Right lobe of liver (tissue), 6 donors: ENCODE measurements at regions not wholly inside any gene's neighbourhood (a gene's known extent, or its start where the extent isn't known, plus 50 kb on each side); places are given as distances from the start of the nearest gene placed in this dataset.
"Not testable (repeated sequence)": the region's sequence is repeated elsewhere in the genome, so short reads cannot be mapped to it uniquely, and the experiment has no call there.

Source experiments
- ATAC-seq, 4 donors: fragments of 200-7000 bp; cut with Tn5 transposase; one replicate each; pipeline ENCODE4 v1.9.1; 2020; ENCODE audit warnings: mild to moderate bottlenecking in 4 of 4, moderate library complexity in 4 of 4
- DNase-seq, 3 donors: peaks; one replicate each; pipeline ENCODE4 v3.0.0-alpha.2; 2020
- H3K27ac ChIP-seq, 3 donors: fragments of 200-600 bp; one replicate each; pipeline ENCODE4 v1.8.0; 2022
- H3K27me3 ChIP-seq, 2 donors: fragments of 200-600 bp; one replicate each; pipeline ENCODE4 v1.8.0; 2022
- H3K36me3 ChIP-seq, 4 donors: fragments of 200-600 bp; sonication (generic) in 1 of 4; one replicate each; pipeline versions ENCODE4 v1.5.1 to v1.8.0; 2017 to 2022; ENCODE audit warnings: control low read depth in 1 of 4
- H3K4me1 ChIP-seq, 4 donors: fragments of 200-600 bp; sonication (generic) in 1 of 4; one replicate each; pipeline versions ENCODE4 v1.5.1 to v1.8.0; 2017 to 2022; ENCODE audit warnings: control low read depth in 1 of 4
- H3K4me3 ChIP-seq, 3 donors: fragments of 200-600 bp; one replicate each; pipeline ENCODE4 v1.8.0; 2022
- H3K9me3 ChIP-seq, 4 donors: fragments of 200-600 bp; sonication (generic) in 1 of 4; one replicate each; pipeline versions ENCODE4 v1.5.1 to v1.8.0; 2017 to 2022; ENCODE audit warnings: control low read depth in 1 of 4
- POLR2A ChIP-seq: fragments of 450-650 bp; IDR thresholded peaks from one replicate; pipeline ENCODE4 v1.6.1; 2017; ENCODE audit warnings: antibody characterized with exemption, mild to moderate bottlenecking
- WGBS: methylation state at CpG from one replicate; pipeline ENCODE4 v1.1.6; 2018; ENCODE audit warnings: low coverage, low lambda C conversion rate; ENCODE audit not compliant: insufficient coverage; ENCODE audit errors: missing lambda C conversion rate; 5-methylcytosine and 5-hydroxymethylcytosine counted together
- intact Hi-C, 2 donors: fragments of 100-400 bp; cut with DNase I; formaldehyde crosslinking; loops; one replicate each; pipeline versions ENCODE4 v1.11.2 to v1.14.1; 2022
- TF ChIP-seq, protein P1 (sequence below), 4 donors: fragments of 200-600 bp in 3 of 4; fragments of 450-650 bp in 1 of 4; IDR thresholded peaks; one replicate each; pipeline versions ENCODE4 v1.5.1 to v1.8.0; 2016 to 2022; ENCODE audit warnings: antibody characterized with exemption in 4 of 4, mild to moderate bottlenecking in 2 of 4
- donor health status: DM: no; HTN: yes; CAD: no.
- donor health status: DM: no; HTN: no; CAD: no.
- donor health status: DM: no; HTN: no; CAD: no.
- donor health status: DM: no; HTN: yes; CAD: no.
- donor health status: DM: no; HTN: yes; CAD: no.

DNA sequence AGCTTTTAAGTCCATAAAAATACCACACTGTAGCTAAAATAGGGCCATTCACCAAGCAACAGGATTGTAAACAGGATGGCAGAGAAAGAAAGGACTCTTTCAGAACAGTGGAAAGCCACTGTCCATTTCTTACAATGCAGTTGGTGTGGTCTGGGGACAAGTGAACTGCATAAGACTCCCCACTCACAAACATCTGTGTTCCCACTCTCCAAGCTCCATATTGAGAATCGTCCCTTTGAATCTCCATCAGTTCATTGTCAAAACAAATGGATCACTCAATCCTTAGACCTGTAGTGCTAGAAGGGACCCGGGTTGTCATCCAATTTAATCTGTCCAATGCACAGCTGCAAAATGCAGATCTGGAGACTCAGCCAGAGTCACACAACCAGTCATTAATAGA, 347.4 kb upstream of the KLHL29 start:
- intact Hi-C loops: no loop called here
- DNase-seq (no peak), ATAC-seq (no peak)
- Histone ChIP-seq H3K4me3 (no peak overlapping the region), H3K27me3 (no peaks in the 10 kb centered on the region), H3K36me3 (no peaks in the 10 kb centered on the region), H3K27ac (no peak overlapping the region), H3K4me1 (no peaks in the 10 kb centered on the region), H3K9me3 (no peaks in the 10 kb centered on the region)
- TF ChIP-seq POLR2A: no peak
- WGBS: 100% methylated on average over 2 of the region's 2 CpGs

DNA sequence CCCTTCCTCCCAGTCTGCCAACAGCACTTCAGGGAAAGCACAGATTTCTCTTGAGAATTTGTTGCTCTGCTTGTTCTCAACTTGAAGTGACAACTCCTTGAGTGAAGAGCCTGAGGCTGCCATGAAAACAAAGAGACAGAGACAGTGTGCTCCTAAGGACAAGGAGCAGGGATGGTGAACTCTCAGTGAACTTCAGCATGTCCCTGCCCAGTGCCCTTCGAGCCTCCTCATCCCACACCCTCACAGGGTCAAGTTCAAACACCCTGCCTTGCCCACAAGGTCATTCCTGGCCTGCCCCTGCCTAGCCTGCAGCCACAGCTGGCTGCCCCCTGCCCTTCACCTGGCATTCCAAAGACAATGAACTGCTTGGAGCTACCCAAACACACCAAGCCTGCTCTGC, 343.5 kb upstream of the KLHL29 start:
- no peak for DNase-seq

DNA sequence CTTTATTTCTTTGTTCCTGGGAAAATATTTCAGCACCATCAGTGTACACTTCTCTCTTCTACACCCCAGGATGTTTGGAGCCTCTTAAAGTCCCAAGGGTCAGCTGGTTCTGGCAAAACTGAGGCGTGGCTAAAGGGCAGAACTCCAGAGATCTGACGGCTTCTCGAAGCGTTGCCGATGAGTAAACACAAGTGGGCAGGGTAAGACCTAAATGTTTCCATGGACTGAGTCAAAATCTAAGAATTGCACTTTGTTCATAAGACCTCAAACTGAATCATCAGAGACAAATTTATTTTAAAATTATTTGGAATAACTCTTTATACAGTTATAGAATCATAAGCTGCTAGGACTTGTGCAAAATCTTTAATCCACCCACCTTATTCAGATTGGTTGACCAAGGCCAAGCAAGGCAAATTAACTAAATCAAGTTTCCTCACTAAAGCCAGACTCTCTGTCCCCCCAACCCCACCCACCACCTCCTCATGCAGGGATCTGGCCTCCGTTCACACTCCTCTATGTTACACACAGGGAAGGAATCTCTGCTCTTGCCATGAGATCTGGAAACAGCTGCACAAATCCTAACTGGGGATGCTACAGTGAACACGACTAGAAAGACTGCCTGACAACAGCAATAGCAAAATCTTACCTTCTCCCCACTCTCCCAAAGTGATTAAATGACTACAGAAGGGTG, 342.6 kb upstream of the KLHL29 start:
- TF ChIP-seq, protein P1, sequence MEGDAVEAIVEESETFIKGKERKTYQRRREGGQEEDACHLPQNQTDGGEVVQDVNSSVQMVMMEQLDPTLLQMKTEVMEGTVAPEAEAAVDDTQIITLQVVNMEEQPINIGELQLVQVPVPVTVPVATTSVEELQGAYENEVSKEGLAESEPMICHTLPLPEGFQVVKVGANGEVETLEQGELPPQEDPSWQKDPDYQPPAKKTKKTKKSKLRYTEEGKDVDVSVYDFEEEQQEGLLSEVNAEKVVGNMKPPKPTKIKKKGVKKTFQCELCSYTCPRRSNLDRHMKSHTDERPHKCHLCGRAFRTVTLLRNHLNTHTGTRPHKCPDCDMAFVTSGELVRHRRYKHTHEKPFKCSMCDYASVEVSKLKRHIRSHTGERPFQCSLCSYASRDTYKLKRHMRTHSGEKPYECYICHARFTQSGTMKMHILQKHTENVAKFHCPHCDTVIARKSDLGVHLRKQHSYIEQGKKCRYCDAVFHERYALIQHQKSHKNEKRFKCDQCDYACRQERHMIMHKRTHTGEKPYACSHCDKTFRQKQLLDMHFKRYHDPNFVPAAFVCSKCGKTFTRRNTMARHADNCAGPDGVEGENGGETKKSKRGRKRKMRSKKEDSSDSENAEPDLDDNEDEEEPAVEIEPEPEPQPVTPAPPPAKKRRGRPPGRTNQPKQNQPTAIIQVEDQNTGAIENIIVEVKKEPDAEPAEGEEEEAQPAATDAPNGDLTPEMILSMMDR (IDR thresholded peaks at IDR 0.05): no peak
- no peak for TF ChIP-seq POLR2A
- no peak for ATAC-seq
- Histone ChIP-seq H3K27me3 (no peaks in the 10 kb centered on the region), H3K9me3 (no peaks in the 10 kb centered on the region), H3K4me3 (no peak overlapping the region), H3K36me3 (no peaks in the 10 kb centered on the region), H3K27ac (no peak overlapping the region), H3K4me1 (no peaks in the 10 kb centered on the region)
- intact Hi-C loops: no loop called here
- 73% methylated on average over 7 of the region's 7 CpGs for WGBS
- DNase-seq: no peak

More for the DNA sequence above, 343.5 kb upstream of the KLHL29 start:
- Histone ChIP-seq H3K4me1 (no peaks in the 10 kb centered on the region), H3K9me3 (no peaks in the 10 kb centered on the region), H3K27ac (no peak overlapping the region), H3K36me3 (no peaks in the 10 kb centered on the region), H3K27me3 (no peaks in the 10 kb centered on the region), H3K4me3 (no peak overlapping the region)
- TF ChIP-seq, protein P1 (IDR thresholded peaks at IDR 0.05): no peak
- TF ChIP-seq POLR2A: no peak
- 20% methylated on average over 1 of the region's 1 CpG for WGBS
- peak in 2 of 4 donors; percentile 11 to 32 for ATAC-seq
- intact Hi-C loops: no loop called here

DNA sequence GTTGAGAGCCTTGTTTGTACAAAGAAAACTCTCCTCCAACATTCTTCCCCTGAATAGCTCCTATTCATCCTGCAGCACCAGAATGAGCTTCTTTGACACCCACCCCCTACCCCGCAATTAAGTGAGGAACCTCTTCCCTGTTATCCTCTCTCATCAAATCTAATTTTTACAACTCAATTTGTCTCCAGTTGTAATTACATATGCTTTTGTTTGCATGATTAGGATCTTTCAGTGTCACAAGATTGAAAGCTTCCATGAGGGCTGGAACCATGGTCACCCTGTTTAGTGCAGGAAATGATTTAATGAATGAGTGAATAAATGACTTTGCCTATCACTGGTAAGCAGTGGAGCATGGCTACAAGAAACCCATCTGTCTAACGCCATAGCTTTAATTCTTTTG, 334.6 kb upstream of the KLHL29 start:
- intact Hi-C loops: no loop called here
- TF ChIP-seq POLR2A: no peak
- H3K27ac ChIP-seq: no peak overlapping the region
- ATAC-seq (no peak), DNase-seq (no peak)
- H3K27me3 ChIP-seq: no peaks in the 10 kb centered on the region
- no peaks in the 10 kb centered on the region for H3K36me3 ChIP-seq
- no peaks in the 10 kb centered on the region for H3K4me1 ChIP-seq
- no peak overlapping the region for H3K4me3 ChIP-seq
- no peaks in the 10 kb centered on the region for H3K9me3 ChIP-seq
- 84% methylated on average over 2 of the region's 2 CpGs for WGBS

DNA sequence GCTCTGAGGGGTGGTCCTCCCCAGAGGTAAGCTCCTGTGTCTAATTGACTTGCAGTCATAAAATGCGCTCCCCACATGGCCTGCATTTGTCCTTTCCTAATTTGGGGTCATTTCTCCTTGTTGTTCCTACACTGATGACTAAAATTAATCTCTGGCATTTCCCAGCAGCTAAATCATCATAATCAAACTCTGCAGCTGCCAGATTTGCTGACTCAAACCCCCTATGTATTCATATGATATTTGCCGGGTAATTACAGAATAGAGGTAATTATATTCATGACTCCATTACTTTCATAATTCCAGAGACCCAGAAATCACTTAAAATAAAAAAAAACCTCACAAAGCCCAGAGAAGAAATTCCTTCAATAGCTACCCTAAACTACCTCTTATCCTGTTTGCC, 331.4 kb upstream of the KLHL29 start:
- Histone ChIP-seq H3K9me3 (no peaks in the 10 kb centered on the region), H3K27ac (no peak overlapping the region), H3K4me3 (no peak overlapping the region), H3K36me3 (no peaks in the 10 kb centered on the region), H3K27me3 (no peaks in the 10 kb centered on the region), H3K4me1 (no peaks in the 10 kb centered on the region)
- intact Hi-C loops: no loop called here
- WGBS: 87% methylated on average over 2 of the region's 2 CpGs
- TF ChIP-seq, protein P1 (IDR thresholded peaks at IDR 0.05): no peak
- TF ChIP-seq POLR2A: no peak
- DNase-seq (no peak), ATAC-seq (no peak)

DNA sequence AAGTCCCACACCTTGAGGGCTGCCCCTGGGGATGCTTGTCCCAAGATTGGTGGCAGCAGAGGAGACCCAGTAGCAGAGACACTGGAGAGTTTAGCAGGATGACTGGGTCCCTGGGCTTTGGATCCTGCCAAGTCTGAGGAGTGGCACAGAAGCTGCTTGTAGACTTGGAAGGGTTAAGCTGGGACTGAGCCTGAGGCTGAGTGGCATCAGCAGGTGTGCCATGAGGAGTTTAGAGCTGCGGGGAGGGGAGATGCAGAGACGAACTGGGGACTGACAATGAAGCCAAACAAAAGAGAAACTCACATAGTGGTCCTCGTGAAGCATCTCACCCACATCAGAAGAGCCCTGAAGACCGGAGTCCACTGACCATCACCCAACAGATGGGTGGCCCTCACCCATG, 329.7 kb upstream of the KLHL29 start:
- no peak overlapping the region for H3K4me3 ChIP-seq
- no peaks in the 10 kb centered on the region for H3K36me3 ChIP-seq
- DNase-seq (no peak), ATAC-seq (no peak)
- TF ChIP-seq, protein P1 (IDR thresholded peaks at IDR 0.05): no peak
- TF ChIP-seq POLR2A: no peak
- H3K27ac ChIP-seq: no peak overlapping the region
- H3K4me1 ChIP-seq: no peaks in the 10 kb centered on the region
- intact Hi-C loops: no loop called here
- H3K9me3 ChIP-seq: no peaks in the 10 kb centered on the region
- H3K27me3 ChIP-seq: no peaks in the 10 kb centered on the region
- 83% methylated on average over 3 of the region's 4 CpGs for WGBS

DNA sequence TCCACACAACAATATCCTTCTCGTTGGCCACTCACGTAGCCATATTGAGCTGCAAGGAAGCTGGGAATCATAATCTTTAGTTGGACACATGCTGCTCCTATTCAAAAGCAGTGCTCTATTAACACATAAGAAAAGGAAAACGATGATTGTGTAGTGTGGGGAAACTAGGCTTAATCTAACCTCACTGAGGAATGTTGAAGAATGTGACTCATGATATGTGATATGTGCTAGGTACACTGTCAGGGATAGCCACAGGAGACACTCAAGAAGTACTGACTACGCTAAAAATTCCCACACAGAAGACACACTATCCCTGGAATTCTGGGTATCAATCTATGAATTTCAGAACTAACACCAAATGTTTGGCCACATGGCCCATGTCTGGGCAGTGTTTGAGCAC, 328.1 kb upstream of the KLHL29 start:
- H3K27me3 ChIP-seq, ATAC-seq, H3K27ac ChIP-seq, H3K4me3 ChIP-seq, DNase-seq, intact Hi-C loops, H3K9me3 ChIP-seq, H3K4me1 ChIP-seq, H3K36me3 ChIP-seq: not testable (repeated sequence)
- whole genome bisulfite sequencing: 88% methylated on average over 4 of the region's 4 CpGs
